Endothelial cell (in vitro differentiated cells): ENCODE measurements at regions not wholly inside any gene's neighbourhood (a gene's known extent, or its start where the extent isn't known, plus 50 kb on each side); places are given as distances from the start of the nearest gene placed in this dataset.

ENCODE experiments used
- DNase-seq: peaks from one replicate; pipeline ENCODE4 v3.0.0; 2021; ENCODE audit warnings: low spot score
- H3K27ac Mint-ChIP-seq: one replicate; pipeline ENCODE4 v1.8.0; 2021; ENCODE audit warnings: mixed read lengths, inconsistent platforms; ENCODE audit not compliant: unreplicated experiment
- H3K27me3 Mint-ChIP-seq: one replicate; pipeline ENCODE4 v1.8.0; 2021; ENCODE audit warnings: mild to moderate bottlenecking, moderate library complexity, mixed read lengths, inconsistent platforms; ENCODE audit not compliant: unreplicated experiment
- H3K36me3 Mint-ChIP-seq: one replicate; pipeline ENCODE4 v1.8.0; 2021; ENCODE audit warnings: mild to moderate bottlenecking, low read depth, mixed read lengths, inconsistent platforms; ENCODE audit not compliant: unreplicated experiment
- H3K4me1 Mint-ChIP-seq: one replicate; pipeline ENCODE4 v1.8.0; 2021; ENCODE audit warnings: mild to moderate bottlenecking, mixed read lengths, inconsistent platforms; ENCODE audit not compliant: unreplicated experiment
- H3K4me3 Mint-ChIP-seq: one replicate; pipeline ENCODE4 v1.8.0; 2021; ENCODE audit warnings: mild to moderate bottlenecking, mixed read lengths, inconsistent platforms; ENCODE audit not compliant: unreplicated experiment
- H3K9me3 Mint-ChIP-seq: one replicate; pipeline ENCODE4 v1.8.0; 2021; ENCODE audit warnings: mixed read lengths, inconsistent platforms; ENCODE audit not compliant: unreplicated experiment
- CTCF ChIP-seq: fragments of 200-600 bp; sonication (generic); IDR thresholded peaks from one replicate; pipeline ENCODE4 v1.5.0; 2021; ENCODE audit warnings: antibody characterized with exemption; ENCODE audit not compliant: unreplicated experiment

GRCh38 chr16:65453646-65454045, 331.8 kb upstream of the CDH11 start:
- Mint-ChIP-seq H3K9me3 (no peaks in the 10 kb centered on the region), H3K36me3 (no peaks in the 10 kb centered on the region), H3K4me1 (no peaks in the 10 kb centered on the region), H3K4me3 (no peak overlapping the region), H3K27me3 (peaks cover 2% of the 10 kb centered on the region), H3K27ac (no peak overlapping the region)
- no peak for TF ChIP-seq CTCF
- DNase-seq, result no peak

GRCh38 chr16:65449526-65449925, 327.7 kb upstream of the CDH11 start:
- no peak for DNase-seq
- no peak overlapping the region for H3K27ac Mint-ChIP-seq
- no peaks in the 10 kb centered on the region for H3K4me1 Mint-ChIP-seq
- H3K4me3 Mint-ChIP-seq, result no peak overlapping the region
- no peaks in the 10 kb centered on the region for H3K9me3 Mint-ChIP-seq
- no peak for TF ChIP-seq CTCF
- H3K27me3 Mint-ChIP-seq, result peaks cover 2% of the 10 kb centered on the region
- H3K36me3 Mint-ChIP-seq, result no peaks in the 10 kb centered on the region

GRCh38 chr16:65446427-65446826, 324.6 kb upstream of the CDH11 start:
- DNase-seq, result no peak
- Mint-ChIP-seq H3K9me3 (no peaks in the 10 kb centered on the region), H3K27ac (no peak overlapping the region), H3K36me3 (no peaks in the 10 kb centered on the region), H3K4me3 (no peak overlapping the region), H3K27me3 (peaks cover 2% of the 10 kb centered on the region), H3K4me1 (no peaks in the 10 kb centered on the region)
- TF ChIP-seq CTCF, result no peak

GRCh38 chr16:65445313-65446260, 323.7 kb upstream of the CDH11 start:
- no peak overlapping the region for H3K27ac Mint-ChIP-seq
- no peaks in the 10 kb centered on the region for H3K9me3 Mint-ChIP-seq
- H3K4me1 Mint-ChIP-seq, result no peaks in the 10 kb centered on the region
- no peak for DNase-seq
- H3K36me3 Mint-ChIP-seq, result no peaks in the 10 kb centered on the region
- TF ChIP-seq CTCF, result no peak
- peaks cover 2% of the 10 kb centered on the region for H3K27me3 Mint-ChIP-seq
- no peak overlapping the region for H3K4me3 Mint-ChIP-seq

GRCh38 chr16:65441501-65441900, 319.6 kb upstream of the CDH11 start:
- DNase-seq, result no peak
- no peak for TF ChIP-seq CTCF
- Mint-ChIP-seq H3K27me3 (peaks cover 3% of the 10 kb centered on the region), H3K27ac (no peak overlapping the region), H3K9me3 (no peaks in the 10 kb centered on the region), H3K4me3 (no peak overlapping the region), H3K36me3 (no peaks in the 10 kb centered on the region), H3K4me1 (no peaks in the 10 kb centered on the region)
